SK-N-SH (cell line): ENCODE measurements at regions not wholly inside any gene's neighbourhood (a gene's known extent, or its start where the extent isn't known, plus 50 kb on each side); places are given as distances from the start of the nearest gene placed in this dataset.

Source experiments
- CTCF ChIA-PET: fragments of 300-600, 350-600 bp; formaldehyde crosslinking; extraction: SDS; loops from one replicate; lab custom pipeline; 2021; lab: Yijun Ruan, JAX
- POLR2A ChIA-PET: fragments of 350-600 bp; sonication (Branson Sonifier 250); formaldehyde crosslinking; extraction: SDS; loops from one replicate; lab custom pipeline; 2020; ENCODE audit warnings: antibody characterized with exemption, inconsistent platforms; lab: Yijun Ruan, JAX
- DNase-seq: peaks from one replicate; pipeline ENCODE4 v3.0.0; 2012
- H2AFZ ChIP-seq: fragments of 200-600 bp; sonication (generic); 2 replicates; pipeline ENCODE4 v1.8.1; 2016; ENCODE audit warnings: antibody characterized with exemption, mild to moderate bottlenecking, low read depth
- H3F3A ChIP-seq: fragments of 200-600 bp; sonication (generic); replicated peaks from 2 replicates; pipeline ENCODE3; 2016; ENCODE audit warnings: antibody characterized with exemption, mild to moderate bottlenecking; ENCODE audit not compliant: insufficient read depth
- H3K27ac ChIP-seq, 2 experiments: fragments of 200-500 bp in 1 of 2; fragments of 200-600 bp in 1 of 2; sonication (Bioruptor generic) in 1 of 2; sonication (generic), shearing (Covaris generic) in 1 of 2; 2 replicates each; pipeline versions ENCODE4 v1.5.1 to v1.6.1; 2014 to 2016; ENCODE audit warnings: low read depth in 2 of 2, inconsistent platforms in 1 of 2, low read length in 1 of 2, mild to moderate bottlenecking in 1 of 2, mixed read lengths in 1 of 2
- H3K27me3 ChIP-seq: fragments of 200-600 bp; sonication (generic), shearing (Covaris generic); 2 replicates; pipeline ENCODE4 v1.6.1; 2016; ENCODE audit warnings: mixed run types; ENCODE audit not compliant: insufficient read depth
- H3K36me3 ChIP-seq, 2 experiments: fragments of 200-500 bp in 1 of 2; fragments of 200-600 bp in 1 of 2; sonication (Bioruptor generic) in 1 of 2; sonication (generic) in 1 of 2; replicated peaks in 1 of 2; 2 replicates each; pipeline versions ENCODE3 to v1.5.1; 2014 to 2016; ENCODE audit warnings: low read length in 1 of 2, mild to moderate bottlenecking in 1 of 2; ENCODE audit not compliant: insufficient read depth in 2 of 2, control insufficient read depth in 1 of 2
- H3K4me1 ChIP-seq, 2 experiments: fragments of 200-500 bp in 1 of 2; fragments of 200-600 bp in 1 of 2; sonication (Bioruptor generic) in 1 of 2; sonication (generic), shearing (Covaris generic) in 1 of 2; 2 replicates each; pipeline versions ENCODE4 v1.5.1 to v1.6.1; 2014 to 2016; ENCODE audit warnings: low read depth in 1 of 2, low read length in 1 of 2, mixed run types in 1 of 2; ENCODE audit not compliant: insufficient read depth in 2 of 2, control insufficient read depth in 1 of 2
- H3K4me2 ChIP-seq: fragments of 200-600 bp; sonication (generic), shearing (Covaris generic); 2 replicates; pipeline ENCODE4 v1.6.1; 2017; ENCODE audit warnings: mixed run types
- H3K4me3 ChIP-seq, 2 experiments: fragments of 200-500 bp in 1 of 2; fragments of 200-600 bp in 1 of 2; sonication (Bioruptor generic) in 1 of 2; sonication (generic), shearing (Covaris generic) in 1 of 2; 2 replicates each; pipeline versions ENCODE4 v1.5.1 to v1.8.1; 2014 to 2016; ENCODE audit warnings: low read depth in 2 of 2, inconsistent platforms in 1 of 2, low read length in 1 of 2, mild to moderate bottlenecking in 1 of 2, mixed read lengths in 1 of 2, moderate library complexity in 1 of 2
- H3K79me2 ChIP-seq: fragments of 200-600 bp; sonication (generic); 2 replicates; pipeline ENCODE4 v1.8.1; 2017; ENCODE audit warnings: mild to moderate bottlenecking; ENCODE audit not compliant: insufficient read depth
- H3K9ac ChIP-seq: fragments of 200-600 bp; sonication (generic); 2 replicates; pipeline ENCODE4 v1.6.1; 2017; ENCODE audit warnings: mixed run types
- H3K9me2 ChIP-seq: fragments of 200-600 bp; sonication (generic); 2 replicates; pipeline ENCODE4 v1.6.1; 2017; ENCODE audit warnings: mixed run types
- H3K9me3 ChIP-seq: fragments of 200-600 bp; sonication (generic); 2 replicates; pipeline ENCODE4 v1.6.1; 2017; ENCODE audit warnings: mixed run types, mild to moderate bottlenecking, moderate library complexity
- H4K20me1 ChIP-seq: fragments of 200-600 bp; sonication (generic); 2 replicates; pipeline ENCODE4 v1.6.1; 2017; ENCODE audit warnings: mild to moderate bottlenecking, mixed run types; ENCODE audit not compliant: insufficient read depth
- CHD2 ChIP-seq: fragments of 150-350 bp; IDR thresholded peaks from 2 replicates; pipeline ENCODE4 v1.6.1; 2018; ENCODE audit warnings: low read length; ENCODE audit not compliant: partially characterized antibody
- EP300 ChIP-seq, 2 experiments: IDR thresholded peaks; 2 replicates each; pipeline versions ENCODE4 v1.4.0 to v1.6.1; 2012; ENCODE audit warnings: borderline replicate concordance in 1 of 2, low read depth in 1 of 2, low read length in 1 of 2
- EZH2phosphoT487 ChIP-seq: fragments of 200-600 bp; sonication (generic); IDR thresholded peaks from 2 replicates; pipeline ENCODE4 v1.6.1; 2017; ENCODE audit warnings: low read depth, mixed run types, mild to moderate bottlenecking, antibody characterized with exemption, moderate library complexity, borderline replicate concordance
- FOSL2 ChIP-seq: IDR thresholded peaks from 2 replicates; pipeline ENCODE4 v1.4.0; 2012; ENCODE audit warnings: low read depth, mild to moderate bottlenecking, moderate library complexity, borderline replicate concordance
- FOXJ3 ChIP-seq: sonication (generic); formaldehyde crosslinking; IDR thresholded peaks from 2 replicates; pipeline ENCODE4 v1.5.1; 2020; ENCODE audit warnings: mild to moderate bottlenecking, missing genetic modification reagents
- MEF2A ChIP-seq: IDR thresholded peaks from 2 replicates; pipeline ENCODE4 v1.4.0; 2012; ENCODE audit warnings: low read depth, borderline replicate concordance
- NFIC ChIP-seq: IDR thresholded peaks from 2 replicates; pipeline ENCODE4 v1.4.0; 2012; ENCODE audit warnings: borderline replicate concordance
- NRF1 ChIP-seq: IDR thresholded peaks from 2 replicates; pipeline ENCODE4 v1.6.1; 2012; ENCODE audit warnings: low read depth, mild to moderate bottlenecking, low read length
- POLR2AphosphoS5 ChIP-seq: IDR thresholded peaks from 2 replicates; pipeline ENCODE4 v1.6.1; 2012; ENCODE audit warnings: low read depth, low read length
- RCOR1 ChIP-seq: fragments of 150-350 bp; IDR thresholded peaks from 2 replicates; pipeline ENCODE4 v1.6.1; 2017; ENCODE audit warnings: antibody characterized with exemption, low read length
- RFX5 ChIP-seq: IDR thresholded peaks from 2 replicates; pipeline ENCODE4 v1.6.1; 2012; ENCODE audit warnings: mild to moderate bottlenecking, improper control_type of control experiment, low read length
- SIN3A ChIP-seq: IDR thresholded peaks from 2 replicates; pipeline ENCODE4 v1.6.1; 2012; ENCODE audit warnings: low read depth, mild to moderate bottlenecking, low read length, moderate library complexity, borderline replicate concordance
- SMC3 ChIP-seq: IDR thresholded peaks from 2 replicates; pipeline ENCODE4 v1.6.1; 2012; ENCODE audit warnings: low read depth, low read length, improper control_type of control experiment
- TCF12 ChIP-seq: IDR thresholded peaks from 2 replicates; pipeline ENCODE4 v1.4.0; 2012
- TEAD4 ChIP-seq: IDR thresholded peaks from 2 replicates; pipeline ENCODE4 v1.4.0; 2012; ENCODE audit warnings: mild to moderate bottlenecking, borderline replicate concordance; ENCODE audit not compliant: insufficient read depth
- USF2 ChIP-seq: fragments of 150-350 bp; IDR thresholded peaks from 2 replicates; pipeline ENCODE4 v1.6.1; 2017; ENCODE audit warnings: antibody characterized with exemption, low read length, low read depth, borderline replicate concordance
- ZBTB33 ChIP-seq: IDR thresholded peaks from 2 replicates; pipeline ENCODE4 v1.4.0; 2012; ENCODE audit warnings: low read depth, borderline replicate concordance
- TF ChIP-seq, protein P1 (sequence below): IDR thresholded peaks from 2 replicates; pipeline ENCODE4 v1.6.1; 2012; ENCODE audit warnings: mild to moderate bottlenecking, low read depth, low read length, moderate library complexity
- TF ChIP-seq, protein P2 (sequence below): IDR thresholded peaks from 2 replicates; pipeline ENCODE4 v1.4.0; 2012; ENCODE audit warnings: low read depth
- TF ChIP-seq, protein P3 (sequence below): IDR thresholded peaks from 2 replicates; pipeline ENCODE4; 2012
- TF ChIP-seq, protein P4 (sequence below): fragments of 150-350 bp; IDR thresholded peaks from 2 replicates; pipeline ENCODE4 v1.6.1; 2016; ENCODE audit warnings: mild to moderate bottlenecking, low read depth, low read length

GRCh38 chr4:85318415-85318814 lies 156.5 kb upstream of the ARHGAP24 start (continued):
- TF ChIP-seq, protein P1, sequence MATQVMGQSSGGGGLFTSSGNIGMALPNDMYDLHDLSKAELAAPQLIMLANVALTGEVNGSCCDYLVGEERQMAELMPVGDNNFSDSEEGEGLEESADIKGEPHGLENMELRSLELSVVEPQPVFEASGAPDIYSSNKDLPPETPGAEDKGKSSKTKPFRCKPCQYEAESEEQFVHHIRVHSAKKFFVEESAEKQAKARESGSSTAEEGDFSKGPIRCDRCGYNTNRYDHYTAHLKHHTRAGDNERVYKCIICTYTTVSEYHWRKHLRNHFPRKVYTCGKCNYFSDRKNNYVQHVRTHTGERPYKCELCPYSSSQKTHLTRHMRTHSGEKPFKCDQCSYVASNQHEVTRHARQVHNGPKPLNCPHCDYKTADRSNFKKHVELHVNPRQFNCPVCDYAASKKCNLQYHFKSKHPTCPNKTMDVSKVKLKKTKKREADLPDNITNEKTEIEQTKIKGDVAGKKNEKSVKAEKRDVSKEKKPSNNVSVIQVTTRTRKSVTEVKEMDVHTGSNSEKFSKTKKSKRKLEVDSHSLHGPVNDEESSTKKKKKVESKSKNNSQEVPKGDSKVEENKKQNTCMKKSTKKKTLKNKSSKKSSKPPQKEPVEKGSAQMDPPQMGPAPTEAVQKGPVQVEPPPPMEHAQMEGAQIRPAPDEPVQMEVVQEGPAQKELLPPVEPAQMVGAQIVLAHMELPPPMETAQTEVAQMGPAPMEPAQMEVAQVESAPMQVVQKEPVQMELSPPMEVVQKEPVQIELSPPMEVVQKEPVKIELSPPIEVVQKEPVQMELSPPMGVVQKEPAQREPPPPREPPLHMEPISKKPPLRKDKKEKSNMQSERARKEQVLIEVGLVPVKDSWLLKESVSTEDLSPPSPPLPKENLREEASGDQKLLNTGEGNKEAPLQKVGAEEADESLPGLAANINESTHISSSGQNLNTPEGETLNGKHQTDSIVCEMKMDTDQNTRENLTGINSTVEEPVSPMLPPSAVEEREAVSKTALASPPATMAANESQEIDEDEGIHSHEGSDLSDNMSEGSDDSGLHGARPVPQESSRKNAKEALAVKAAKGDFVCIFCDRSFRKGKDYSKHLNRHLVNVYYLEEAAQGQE = no peak

GRCh38 chr4:85358831-85359230 lies 116.1 kb upstream of the ARHGAP24 start:
- no peak overlapping the region for H3K4me2 ChIP-seq
- POLR2A ChIA-PET = no interaction called here
- H3K79me2 ChIP-seq = no peaks in the 10 kb centered on the region
- H3K36me3 ChIP-seq = no peaks in the 10 kb centered on the region
- no peaks in the 10 kb centered on the region for H3K9me3 ChIP-seq
- H3K27ac ChIP-seq = no peak overlapping the region
- no peaks in the 10 kb centered on the region for H4K20me1 ChIP-seq
- no peak overlapping the region for H3K4me3 ChIP-seq
- H3K9ac ChIP-seq = no peak overlapping the region
- TF ChIP-seq NRF1 = no peak
- TF ChIP-seq MEF2A = no peak
- no peak for TF ChIP-seq POLR2AphosphoS5
- TF ChIP-seq EZH2phosphoT487 = no peak
- no peak for TF ChIP-seq SIN3A
- TF ChIP-seq RCOR1 = no peak
- TF ChIP-seq NFIC = no peak
- TF ChIP-seq, protein P2, sequence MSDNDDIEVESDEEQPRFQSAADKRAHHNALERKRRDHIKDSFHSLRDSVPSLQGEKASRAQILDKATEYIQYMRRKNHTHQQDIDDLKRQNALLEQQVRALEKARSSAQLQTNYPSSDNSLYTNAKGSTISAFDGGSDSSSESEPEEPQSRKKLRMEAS = no peak
- TF ChIP-seq, protein P3, sequence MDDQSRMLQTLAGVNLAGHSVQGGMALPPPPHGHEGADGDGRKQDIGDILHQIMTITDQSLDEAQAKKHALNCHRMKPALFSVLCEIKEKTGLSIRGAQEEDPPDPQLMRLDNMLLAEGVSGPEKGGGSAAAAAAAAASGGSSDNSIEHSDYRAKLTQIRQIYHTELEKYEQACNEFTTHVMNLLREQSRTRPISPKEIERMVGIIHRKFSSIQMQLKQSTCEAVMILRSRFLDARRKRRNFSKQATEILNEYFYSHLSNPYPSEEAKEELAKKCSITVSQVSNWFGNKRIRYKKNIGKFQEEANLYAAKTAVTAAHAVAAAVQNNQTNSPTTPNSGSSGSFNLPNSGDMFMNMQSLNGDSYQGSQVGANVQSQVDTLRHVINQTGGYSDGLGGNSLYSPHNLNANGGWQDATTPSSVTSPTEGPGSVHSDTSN = no peak
- TF ChIP-seq CHD2 = no peak
- TF ChIP-seq USF2 = no peak
- TF ChIP-seq FOSL2 = no peak
- no peak for TF ChIP-seq RFX5
- TF ChIP-seq EP300 (IDR thresholded peaks at IDR 0.05; ENCODE audit: borderline replicate concordance in 1 of 2, low read depth in 1 of 2, low read length in 1 of 2) = no peak
- TF ChIP-seq ZBTB33 = no peak
- no peak for TF ChIP-seq SMC3
- TF ChIP-seq TEAD4 = no peak
- TF ChIP-seq TCF12 = no peak
- TF ChIP-seq FOXJ3 (CRISPR knock-in tag) = no peak
- TF ChIP-seq, protein P4, sequence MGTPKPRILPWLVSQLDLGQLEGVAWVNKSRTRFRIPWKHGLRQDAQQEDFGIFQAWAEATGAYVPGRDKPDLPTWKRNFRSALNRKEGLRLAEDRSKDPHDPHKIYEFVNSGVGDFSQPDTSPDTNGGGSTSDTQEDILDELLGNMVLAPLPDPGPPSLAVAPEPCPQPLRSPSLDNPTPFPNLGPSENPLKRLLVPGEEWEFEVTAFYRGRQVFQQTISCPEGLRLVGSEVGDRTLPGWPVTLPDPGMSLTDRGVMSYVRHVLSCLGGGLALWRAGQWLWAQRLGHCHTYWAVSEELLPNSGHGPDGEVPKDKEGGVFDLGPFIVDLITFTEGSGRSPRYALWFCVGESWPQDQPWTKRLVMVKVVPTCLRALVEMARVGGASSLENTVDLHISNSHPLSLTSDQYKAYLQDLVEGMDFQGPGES = no peak
- TF ChIP-seq, all 33 proteins: peak for 0
- H3K4me1 ChIP-seq = no peaks in the 10 kb centered on the region
- H2AFZ ChIP-seq = no peak overlapping the region
- CTCF ChIA-PET = interaction anchor here (0.6 to 1.8 kb wide), 5 partner anchors 10 to 1711 kb away, joined by 3 to 4 read pairs (median 3); no protein-coding TSS in a partner anchor
- no peaks in the 10 kb centered on the region for H3K27me3 ChIP-seq
- no peaks in the 10 kb centered on the region for H3K9me2 ChIP-seq
- no peak for DNase-seq
- H3F3A ChIP-seq = no peaks in the 10 kb centered on the region
